HCT116 (cell line): ENCODE measurements at regions not wholly inside any gene's neighbourhood (a gene's known extent, or its start where the extent isn't known, plus 50 kb on each side); places are given as distances from the start of the nearest gene placed in this dataset.

Experiments
- CTCF ChIP-seq, 3 experiments: fragments of 200-600 bp in 1 of 3; sonication (generic) in 1 of 3; IDR thresholded peaks in 2 of 3; conservative IDR thresholded peaks in 1 of 3; 2 replicates each; pipeline ENCODE4 v1.5.1; 2012 to 2017; ENCODE audit warnings: low read depth in 2 of 3, low read length in 2 of 3, antibody characterized with exemption in 1 of 3, borderline replicate concordance in 1 of 3, control low read depth in 1 of 3, mild to moderate bottlenecking in 1 of 3, mixed read lengths in 1 of 3, mixed run types in 1 of 3, moderate library complexity in 1 of 3; ENCODE audit not compliant: insufficient read depth in 1 of 3
- ELF1 ChIP-seq: IDR thresholded peaks from 2 replicates; pipeline ENCODE4 v1.6.1; 2012; ENCODE audit warnings: low read depth, borderline replicate concordance
- EZH2 ChIP-seq: fragments of 200-600 bp; sonication (generic); IDR thresholded peaks from 2 replicates; pipeline ENCODE4 v1.6.1; 2017; ENCODE audit warnings: antibody characterized with exemption, mixed run types
- POLR2AphosphoS5 ChIP-seq: IDR thresholded peaks from 2 replicates; pipeline ENCODE4 v1.6.1; 2011; ENCODE audit warnings: mild to moderate bottlenecking, low read depth, low read length, moderate library complexity

- TF ChIP-seq POLR2AphosphoS5 (no peak), ELF1 (no peak), EZH2 (no peak), CTCF (IDR thresholded peaks at IDR 0.05 in 2 of 3, conservative IDR thresholded peaks at IDR 0.05 in 1 of 3; ENCODE audit: borderline replicate concordance in 1 of 3, insufficient read depth in 1 of 3, low read depth in 2 of 3, low read length in 2 of 3) (no peak)
Measured at GRCh38 chr6:145175470-145175869, 559.9 kb downstream of the EPM2A start.
